Thymus (tissue), 11 donors: ENCODE measurements at regions not wholly inside any gene's neighbourhood (a gene's known extent, or its start where the extent isn't known, plus 50 kb on each side); places are given as distances from the start of the nearest gene placed in this dataset.

ENCODE experiments used
- DNase-seq, 9 donors: peaks; one replicate each; pipeline ENCODE4 v3.0.0-alpha.2; 2013; ENCODE audit warnings: low spot score in 9 of 9, low read depth in 6 of 9, missing footprints in 1 of 9
- H3K27ac ChIP-seq, 2 donors: one replicate each; pipeline ENCODE4 v1.5.1; 2013; ENCODE audit warnings: control low read depth in 1 of 2, low read depth in 1 of 2, low read length in 1 of 2, mild to moderate bottlenecking in 1 of 2, moderate library complexity in 1 of 2
- H3K27me3 ChIP-seq, 2 donors: one replicate each; pipeline ENCODE4 v1.5.1; 2013; ENCODE audit warnings: low read length in 1 of 2; ENCODE audit not compliant: control insufficient read depth in 2 of 2, insufficient read depth in 1 of 2
- H3K36me3 ChIP-seq, 2 donors: one replicate each; pipeline ENCODE4 v1.5.1; 2013; ENCODE audit warnings: low read length in 1 of 2, mild to moderate bottlenecking in 1 of 2, moderate library complexity in 1 of 2; ENCODE audit not compliant: control insufficient read depth in 2 of 2, insufficient read depth in 2 of 2
- H3K4me1 ChIP-seq, 2 donors: one replicate each; pipeline ENCODE4 v1.5.1; 2013; ENCODE audit warnings: low read length in 2 of 2; ENCODE audit not compliant: control insufficient read depth in 2 of 2, insufficient read depth in 2 of 2
- H3K4me3 ChIP-seq, 2 donors: one replicate each; pipeline ENCODE4 v1.5.1; 2013; ENCODE audit warnings: low read length in 2 of 2, control low read depth in 1 of 2, mild to moderate bottlenecking in 1 of 2
- H3K9me3 ChIP-seq, 2 donors: one replicate each; pipeline ENCODE4 v1.5.1; 2013; ENCODE audit warnings: low read length in 1 of 2, mild to moderate bottlenecking in 1 of 2; ENCODE audit not compliant: control insufficient read depth in 2 of 2, insufficient read depth in 1 of 2
- WGBS: extraction: QIAGEN DNeasy Blood & Tissue Kit; methylation state at CpG from one replicate; pipeline ENCODE4 v1.1.7; 2013; 5-methylcytosine and 5-hydroxymethylcytosine counted together
- donor health status: healthy.

DNA sequence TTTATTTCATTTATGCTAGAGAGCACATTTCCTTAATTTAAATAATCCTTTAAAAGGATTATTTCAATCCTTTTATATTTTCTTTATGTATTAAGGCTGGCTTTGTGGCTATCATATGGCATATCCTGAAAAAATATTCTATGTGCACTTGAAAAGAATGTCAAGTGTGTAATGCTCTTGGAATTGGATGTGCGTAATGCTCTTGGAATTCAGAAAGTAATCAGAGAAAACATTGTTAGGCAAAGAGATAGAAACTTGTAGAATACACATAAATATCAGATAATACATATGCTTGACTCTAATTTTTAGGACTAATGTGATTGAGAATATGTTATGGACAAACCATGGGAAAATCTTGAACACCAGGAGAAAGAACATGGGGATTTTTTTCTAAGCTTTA, 197.5 kb upstream of the COL3A1 start:
- Histone ChIP-seq H3K4me3 (no peak overlapping the region), H3K36me3 (no peaks in the 10 kb centered on the region), H3K27ac (no peak overlapping the region), H3K9me3 (no peaks in the 10 kb centered on the region), H3K4me1 (no peaks in the 10 kb centered on the region), H3K27me3 (no peaks in the 10 kb centered on the region)
- 95% methylated on average over 1 of the region's 1 CpG for WGBS
- no peak for DNase-seq

DNA sequence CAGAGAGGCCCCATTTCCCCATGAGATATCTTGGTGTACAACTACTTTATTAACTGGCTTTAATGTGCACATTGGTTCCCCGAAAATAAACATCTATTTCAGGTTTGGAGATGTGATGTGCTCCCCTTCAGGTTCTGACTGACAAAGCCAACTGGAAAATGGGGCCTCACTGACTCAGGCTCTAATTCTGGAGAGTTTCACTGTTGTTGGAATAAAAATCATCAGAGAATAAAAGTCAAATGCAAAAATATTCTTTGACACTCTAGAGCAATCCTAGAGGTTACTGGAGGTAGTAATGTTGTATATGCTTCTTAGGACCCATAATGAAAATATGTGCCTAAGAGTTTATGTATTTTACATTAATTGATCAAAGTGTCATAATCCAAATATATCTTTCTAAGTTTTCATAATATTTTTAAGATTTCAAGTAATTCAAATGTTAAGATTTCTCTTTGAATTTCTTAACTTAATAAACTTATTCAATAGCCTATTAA, 189.9 kb upstream of the COL3A1 start:
- H3K4me3 ChIP-seq, result no peak overlapping the region
- H3K27me3 ChIP-seq, result no peaks in the 10 kb centered on the region
- DNase-seq, result no peak
- H3K27ac ChIP-seq, result no peak overlapping the region
- H3K36me3 ChIP-seq, result no peaks in the 10 kb centered on the region
- WGBS, result 93% methylated on average over 1 of the region's 1 CpG
- H3K4me1 ChIP-seq, result no peaks in the 10 kb centered on the region
- no peaks in the 10 kb centered on the region for H3K9me3 ChIP-seq

DNA sequence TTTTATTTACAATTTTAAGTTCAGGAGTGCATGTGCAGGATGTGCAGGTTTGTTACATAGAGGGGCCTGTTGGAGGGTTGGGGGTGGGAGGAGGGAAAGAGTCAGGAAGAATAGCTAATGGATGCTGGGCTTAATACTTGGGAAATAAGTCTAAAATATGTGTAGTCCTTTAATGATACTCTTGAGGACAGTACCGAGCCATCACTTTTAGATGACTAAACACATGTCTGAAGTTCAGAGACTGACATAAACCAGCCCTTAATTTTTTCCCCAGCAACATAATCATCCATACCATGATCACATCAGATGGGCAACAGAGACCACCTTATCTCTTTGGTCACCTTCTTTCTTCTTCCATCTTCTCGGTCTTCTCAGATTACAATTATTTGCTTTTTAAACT, 189.1 kb upstream of the COL3A1 start:
- no peaks in the 10 kb centered on the region for H3K36me3 ChIP-seq
- no peaks in the 10 kb centered on the region for H3K27me3 ChIP-seq
- DNase-seq, result no peak
- peak overlapping the region in 1 of 2 donors; percentile 13 for H3K27ac ChIP-seq
- no peaks in the 10 kb centered on the region for H3K9me3 ChIP-seq
- 96% methylated on average over 2 of the region's 2 CpGs for WGBS
- H3K4me1 ChIP-seq, result no peaks in the 10 kb centered on the region
- no peak overlapping the region for H3K4me3 ChIP-seq

DNA sequence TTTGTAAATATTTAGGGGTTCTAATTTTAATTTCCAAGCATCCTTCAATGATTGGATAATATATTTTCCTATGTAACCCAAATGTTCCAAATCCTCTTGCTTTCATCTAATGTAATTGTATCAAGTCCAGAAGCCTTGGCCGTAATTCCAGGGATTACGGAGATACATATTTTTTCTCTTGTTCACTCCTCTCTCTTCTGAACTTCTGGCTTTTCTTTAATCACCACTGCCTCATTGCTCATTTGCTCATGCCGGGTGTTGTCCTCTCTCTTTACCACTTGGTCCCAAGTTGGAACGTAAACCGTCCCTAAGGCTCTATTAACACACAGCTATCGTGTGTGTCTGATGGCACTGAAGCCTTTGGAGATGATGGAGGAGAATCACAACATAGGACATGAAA, 188.7 kb upstream of the COL3A1 start:
- Histone ChIP-seq H3K36me3 (no peaks in the 10 kb centered on the region), H3K27ac (no peak overlapping the region), H3K9me3 (no peaks in the 10 kb centered on the region), H3K4me1 (no peaks in the 10 kb centered on the region), H3K4me3 (no peak overlapping the region), H3K27me3 (no peaks in the 10 kb centered on the region)
- 94% methylated on average over 6 of the region's 6 CpGs for WGBS
- no peak for DNase-seq

DNA sequence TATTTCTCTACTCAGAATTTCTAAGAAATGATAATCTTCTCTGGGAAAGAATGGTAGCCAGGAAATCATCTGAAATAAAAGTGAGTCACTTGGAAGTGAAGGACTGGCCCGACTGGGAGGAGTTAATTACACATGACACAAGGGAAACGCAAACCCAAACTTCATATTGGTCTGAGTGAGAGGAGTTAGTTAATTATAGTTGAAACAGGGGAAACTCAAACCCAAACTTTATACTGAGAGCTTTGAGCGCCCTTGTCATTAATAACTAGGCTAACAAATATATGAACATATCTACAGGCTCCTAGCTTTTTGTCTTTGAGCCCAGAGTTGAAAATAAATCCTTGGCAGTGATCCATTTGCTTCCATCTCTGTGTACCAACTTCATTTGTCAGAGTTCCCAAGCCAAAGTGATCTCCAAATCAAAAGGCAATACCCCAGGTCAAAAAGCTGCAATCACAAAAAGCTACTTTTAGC, 187.8 kb upstream of the COL3A1 start:
- no peaks in the 10 kb centered on the region for H3K36me3 ChIP-seq
- H3K4me3 ChIP-seq, result no peak overlapping the region
- peak overlapping the region in 1 of 2 donors; percentile 7 for H3K27ac ChIP-seq
- no peak for DNase-seq
- H3K9me3 ChIP-seq, result no peaks in the 10 kb centered on the region
- WGBS, result 85% methylated on average over 3 of the region's 3 CpGs
- no peaks in the 10 kb centered on the region for H3K27me3 ChIP-seq
- H3K4me1 ChIP-seq, result no peaks in the 10 kb centered on the region

DNA sequence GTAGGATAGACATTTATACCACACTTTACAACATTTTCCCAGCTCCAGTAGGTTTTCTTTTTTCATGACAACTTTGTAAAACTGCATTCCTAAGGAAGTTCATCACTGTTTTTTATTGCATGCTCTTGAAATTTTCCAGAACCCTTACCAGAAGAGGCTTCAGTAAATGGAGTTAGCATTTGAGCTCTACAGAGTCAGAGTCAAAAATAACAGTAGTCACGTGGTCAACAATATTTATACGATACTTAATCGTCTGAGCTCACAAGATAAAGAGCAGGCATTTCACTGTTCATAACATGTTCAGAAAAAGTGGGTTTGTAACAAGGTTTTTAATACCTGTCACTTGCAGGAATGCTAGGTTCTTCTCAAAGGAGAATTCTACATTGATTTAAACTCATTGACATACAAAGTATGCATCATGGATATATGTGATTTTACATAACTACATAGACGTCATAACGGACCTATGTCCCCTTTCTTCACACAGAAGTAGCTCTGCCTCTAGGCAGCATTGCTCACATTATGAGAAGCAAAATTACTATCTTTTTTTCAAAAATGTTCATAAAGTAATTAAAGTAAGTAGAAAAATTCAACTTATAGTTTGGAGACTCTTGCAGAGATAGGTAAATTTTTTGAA, 187.0 kb upstream of the COL3A1 start:
- Histone ChIP-seq H3K4me3 (no peak overlapping the region), H3K36me3 (no peaks in the 10 kb centered on the region), H3K4me1 (no peaks in the 10 kb centered on the region), H3K9me3 (no peaks in the 10 kb centered on the region), H3K27me3 (no peaks in the 10 kb centered on the region), H3K27ac (peak overlapping the region in 1 of 2 donors; percentile 7)
- 89% methylated on average over 5 of the region's 5 CpGs for WGBS
- no peak for DNase-seq

DNA sequence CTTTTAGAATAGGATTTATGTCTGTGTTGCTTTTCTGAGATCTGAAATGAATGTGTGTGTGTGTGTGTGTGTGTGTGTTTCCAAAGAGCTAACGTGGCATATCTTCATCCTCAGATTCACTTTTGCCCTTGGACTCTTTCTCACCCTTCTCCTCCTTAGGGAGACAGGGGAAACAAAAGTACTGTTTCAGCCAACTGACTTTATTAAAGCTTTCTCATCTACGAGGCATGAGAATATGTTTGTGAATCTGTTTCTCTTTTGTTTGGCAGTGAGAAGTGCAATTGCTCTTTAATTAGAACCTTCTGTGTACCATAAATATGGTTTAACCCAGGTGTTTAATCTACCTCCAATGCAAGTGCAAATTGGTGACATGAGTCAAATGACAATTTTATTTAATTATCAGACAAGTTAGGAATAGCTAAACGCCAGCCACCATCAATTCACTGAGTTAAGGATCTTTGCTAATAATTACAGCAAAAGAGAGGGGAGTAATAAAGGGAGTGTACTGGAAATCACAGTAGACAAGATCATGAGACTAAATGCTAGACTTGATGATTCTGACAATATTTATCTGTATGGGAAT, 186.4 kb upstream of the COL3A1 start:
- Histone ChIP-seq H3K4me1 (no peaks in the 10 kb centered on the region), H3K27me3 (no peaks in the 10 kb centered on the region), H3K36me3 (no peaks in the 10 kb centered on the region), H3K9me3 (no peaks in the 10 kb centered on the region), H3K27ac (no peak overlapping the region), H3K4me3 (no peak overlapping the region)
- 80% methylated on average over 3 of the region's 3 CpGs for WGBS
- no peak for DNase-seq

DNA sequence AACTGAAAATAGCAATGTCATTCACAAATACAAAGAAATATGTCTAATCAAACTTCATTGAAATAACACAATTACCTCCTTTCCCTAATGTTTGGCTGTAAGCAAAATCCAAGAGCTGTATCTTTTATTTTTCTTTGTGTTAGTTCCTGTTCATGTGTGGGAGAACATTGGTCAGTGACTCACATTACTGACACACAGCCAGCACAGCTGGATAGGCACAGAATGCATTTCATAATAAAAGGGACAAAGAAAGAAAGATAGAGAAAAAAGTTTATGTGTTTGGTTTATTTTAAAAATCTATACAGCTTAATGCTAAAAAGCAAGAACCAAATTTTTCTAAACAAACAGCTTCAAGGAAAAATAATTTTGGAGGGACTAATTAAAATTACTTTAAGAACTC, 185.6 kb upstream of the COL3A1 start:
- Histone ChIP-seq H3K36me3 (no peaks in the 10 kb centered on the region), H3K4me1 (no peaks in the 10 kb centered on the region), H3K27ac (no peak overlapping the region), H3K9me3 (no peaks in the 10 kb centered on the region), H3K27me3 (no peaks in the 10 kb centered on the region), H3K4me3 (no peak overlapping the region)
- DNase-seq, result no peak

DNA sequence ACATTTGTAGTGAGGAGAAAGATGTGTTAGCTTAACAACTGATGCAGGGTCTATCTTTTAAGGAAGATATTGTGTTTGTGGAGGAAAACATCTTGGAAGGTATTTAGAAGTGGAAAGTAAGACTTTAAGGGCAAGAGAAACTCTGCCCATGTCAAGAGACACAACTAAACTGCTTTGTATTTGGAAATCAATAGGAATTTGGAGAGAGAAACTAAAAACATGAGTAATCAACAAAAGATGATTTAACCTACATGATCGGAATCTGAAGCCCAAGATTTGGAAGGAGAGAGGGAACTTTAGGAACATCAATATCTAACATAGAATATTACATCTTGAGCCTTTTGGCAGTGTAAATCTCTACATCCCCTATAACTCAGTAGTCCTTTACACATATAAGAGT, 184.2 kb upstream of the COL3A1 start:
- Histone ChIP-seq H3K9me3 (no peaks in the 10 kb centered on the region), H3K4me3 (no peak overlapping the region), H3K4me1 (no peaks in the 10 kb centered on the region), H3K27me3 (no peaks in the 10 kb centered on the region), H3K36me3 (no peaks in the 10 kb centered on the region), H3K27ac (no peak overlapping the region)
- DNase-seq, result no peak
- WGBS, result 98% methylated on average over 1 of the region's 1 CpG
